Stimulated activated CD4-positive, alpha-beta T cell treated with anti-CD3 and anti-CD28 coated beads, Interleukin-12 subunit alpha, Interleukin-12 subunit beta, amount 100 ng/mL, for 48 hours (primary cell): ENCODE measurements at regions not wholly inside any gene's neighbourhood (a gene's known extent, or its start where the extent isn't known, plus 50 kb on each side); places are given as distances from the start of the nearest gene placed in this dataset.

Experiments
- DNase-seq, 3 donors: peaks; one replicate each; pipeline ENCODE4 v3.0.0-alpha.2; 2020; ENCODE audit warnings: low read depth in 2 of 3, low spot score in 1 of 3

DNA sequence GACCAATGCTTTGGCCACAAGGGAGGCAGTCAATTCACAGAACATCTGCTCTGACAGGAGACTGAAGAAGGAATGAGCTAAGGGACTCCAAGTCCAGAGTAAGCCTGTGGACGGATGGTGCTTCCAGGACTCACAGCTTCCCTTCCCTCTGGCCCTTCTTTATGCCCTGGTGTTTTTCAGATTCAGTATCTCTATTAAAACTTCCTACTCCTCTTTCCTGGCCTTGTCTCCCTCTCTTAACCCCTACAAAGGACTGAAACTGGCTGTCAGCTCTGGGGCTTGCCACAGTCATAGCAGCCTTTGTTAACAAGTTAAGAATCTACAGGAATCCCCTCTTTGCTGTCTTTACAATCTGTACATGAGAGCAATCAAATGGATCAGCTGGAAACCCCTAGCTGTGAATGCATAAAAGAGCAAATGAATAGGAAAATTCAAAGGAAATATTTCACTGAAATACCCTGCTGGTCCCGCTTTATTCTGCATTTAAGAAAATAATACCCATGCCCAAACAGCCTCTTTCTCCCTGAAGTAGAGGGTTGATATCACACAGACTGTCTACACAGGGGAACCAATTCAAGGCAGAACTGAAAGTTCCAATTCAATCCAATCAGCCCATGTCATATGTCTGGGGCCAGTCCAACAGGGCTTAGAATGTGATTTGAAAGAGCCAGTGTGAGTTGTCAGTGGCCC, 192.3 kb downstream of the MZT1 start:
- DNase-seq: no peak

DNA sequence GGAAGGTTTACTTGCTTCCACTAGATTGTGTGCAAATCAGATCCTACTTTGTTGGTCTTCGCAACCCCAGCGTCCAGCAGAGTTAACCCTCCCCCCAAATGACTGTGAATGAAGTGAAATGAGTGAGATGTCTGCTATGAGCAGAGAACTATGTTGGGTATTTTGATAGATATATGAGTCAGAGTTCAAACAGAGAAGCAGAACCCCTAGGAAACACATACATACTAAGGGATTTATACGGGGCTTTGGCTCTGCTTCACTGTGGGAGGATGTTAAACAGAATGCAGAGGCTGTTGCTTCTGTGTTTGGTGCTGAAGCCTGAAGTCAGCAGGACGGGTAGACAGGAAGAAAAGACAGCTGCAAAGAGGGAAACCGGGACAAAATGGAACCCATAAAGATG, 197.0 kb downstream of the MZT1 start:
- DNase-seq: no peak

DNA sequence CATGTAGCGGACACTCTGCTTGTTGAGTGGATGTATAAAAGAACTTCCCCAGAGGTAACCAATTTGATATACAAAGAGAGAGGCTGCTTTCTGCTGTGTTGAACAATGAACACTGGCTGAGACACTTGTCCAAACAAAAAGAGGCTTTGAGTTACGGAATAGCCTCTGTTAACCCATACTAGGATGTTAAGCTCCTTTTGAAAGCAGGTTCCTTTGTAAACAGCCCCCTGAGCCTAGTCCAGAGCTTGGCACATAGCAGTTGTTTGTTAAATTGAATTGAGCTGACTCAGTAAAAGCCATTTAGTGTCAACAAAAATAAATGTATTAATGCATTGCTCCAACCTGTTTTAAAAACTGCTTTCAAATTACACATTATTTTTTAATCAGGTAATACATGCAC, 200.1 kb downstream of the MZT1 start:
- no peak for DNase-seq

DNA sequence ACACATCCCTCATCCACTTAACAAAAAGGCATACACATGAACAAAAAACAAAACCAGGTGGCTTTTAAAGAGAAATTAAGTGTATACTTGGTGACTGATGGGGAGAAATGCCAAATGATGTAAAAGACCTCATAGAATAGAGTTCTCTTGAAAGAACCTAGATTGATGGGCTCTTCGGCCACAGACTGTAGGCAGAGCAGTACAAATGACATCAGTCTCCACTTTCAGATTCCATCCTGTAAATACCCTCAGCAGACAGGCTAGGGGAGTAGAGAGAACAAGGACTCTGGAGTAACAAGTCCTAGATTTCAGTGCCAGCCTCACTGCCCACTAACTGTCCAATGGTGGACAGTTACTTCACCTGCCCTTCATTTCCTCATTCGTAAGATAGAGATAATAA, 203.8 kb downstream of the MZT1 start:
- DNase-seq: no peak

DNA sequence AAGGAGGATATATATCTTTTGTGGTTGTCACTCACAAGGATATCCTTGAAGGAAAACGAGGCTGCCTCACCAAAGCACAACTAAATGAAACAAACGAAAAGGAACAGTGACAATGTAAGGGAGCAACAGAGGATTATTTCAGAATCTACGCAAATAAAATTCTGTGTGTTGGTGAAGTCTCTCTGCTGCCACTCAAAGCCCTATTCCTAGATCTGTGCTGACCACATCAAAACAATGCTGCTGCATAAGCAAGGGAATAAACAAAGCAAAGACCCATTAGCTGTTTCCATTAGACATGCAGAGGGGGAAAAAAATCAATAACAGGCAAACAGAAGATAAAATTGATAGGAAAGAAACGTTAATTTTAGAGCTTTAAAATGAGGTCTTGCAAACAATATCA, 204.4 kb downstream of the MZT1 start:
- no peak for DNase-seq

DNA sequence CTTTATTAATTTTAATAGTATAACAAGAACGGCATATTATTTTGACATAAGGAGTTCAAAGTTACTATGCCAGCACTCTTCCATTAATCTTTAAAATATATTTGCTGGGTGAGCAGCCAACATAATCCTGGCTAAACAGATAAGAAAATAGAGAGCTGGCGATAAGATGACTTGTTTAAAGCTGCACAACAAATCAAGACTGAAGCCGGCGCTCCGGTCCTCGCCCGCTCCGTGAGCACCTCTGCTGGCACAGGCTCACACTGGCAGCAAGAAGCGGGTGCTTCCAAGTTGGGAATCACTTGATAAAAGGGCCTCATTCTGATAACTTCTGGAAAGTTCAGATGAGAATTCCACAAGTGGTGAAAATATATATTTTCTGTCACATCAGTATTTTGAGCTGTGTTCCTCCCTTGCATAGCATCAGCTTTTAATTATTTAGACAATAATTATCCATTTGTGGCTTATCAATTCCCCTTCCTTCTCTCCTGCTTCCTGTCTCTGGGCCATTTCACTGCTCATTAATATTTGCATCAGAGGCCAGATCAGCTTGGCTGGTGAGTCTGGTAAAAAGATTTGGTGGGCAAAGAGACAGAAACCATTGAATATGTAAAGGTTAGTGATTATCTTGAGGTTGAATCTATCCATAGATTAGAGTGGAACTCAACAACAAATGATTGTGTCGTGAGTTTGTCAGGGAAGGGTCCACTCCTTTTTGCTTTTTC, 205.3 kb downstream of the MZT1 start:
- no peak for DNase-seq

DNA sequence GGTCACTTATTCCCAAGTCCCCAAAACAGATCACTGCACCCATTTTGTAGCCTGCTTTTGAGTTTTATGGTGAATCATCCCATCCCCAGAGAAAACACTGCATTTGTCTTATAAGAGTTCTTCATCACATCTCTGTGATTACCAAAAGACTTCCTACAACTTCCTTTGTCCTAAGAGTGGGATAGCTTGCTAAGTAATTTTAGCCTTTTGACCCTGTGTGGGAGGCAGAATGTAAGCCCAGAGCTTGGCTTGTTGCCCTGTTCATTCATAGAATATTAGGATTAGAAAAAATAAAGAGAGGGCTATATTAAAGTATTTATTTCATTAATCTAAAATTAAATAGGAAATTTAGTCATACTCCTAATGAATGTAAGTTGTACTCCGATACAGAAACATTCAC, 213.3 kb downstream of the MZT1 start:
- DNase-seq: no peak

DNA sequence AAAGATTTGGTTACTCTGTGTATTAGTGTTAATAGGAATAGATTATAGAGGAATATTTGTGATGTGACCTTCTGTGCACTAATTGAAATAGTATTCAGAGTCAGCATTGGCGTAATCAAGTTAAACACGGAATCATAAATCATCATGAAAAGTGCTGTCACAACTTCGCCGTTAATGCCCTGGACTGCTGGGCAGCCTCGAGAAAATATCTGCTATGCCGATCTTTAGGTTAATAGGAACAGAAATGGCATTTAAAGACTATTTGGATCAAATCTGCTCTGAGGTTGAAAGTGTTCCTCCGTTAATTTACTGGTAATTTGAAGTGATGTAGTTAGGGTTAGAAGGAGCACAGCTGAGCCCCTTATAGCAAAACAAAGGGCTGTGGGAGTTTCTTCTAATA, 219.0 kb downstream of the MZT1 start:
- no peak for DNase-seq

DNA sequence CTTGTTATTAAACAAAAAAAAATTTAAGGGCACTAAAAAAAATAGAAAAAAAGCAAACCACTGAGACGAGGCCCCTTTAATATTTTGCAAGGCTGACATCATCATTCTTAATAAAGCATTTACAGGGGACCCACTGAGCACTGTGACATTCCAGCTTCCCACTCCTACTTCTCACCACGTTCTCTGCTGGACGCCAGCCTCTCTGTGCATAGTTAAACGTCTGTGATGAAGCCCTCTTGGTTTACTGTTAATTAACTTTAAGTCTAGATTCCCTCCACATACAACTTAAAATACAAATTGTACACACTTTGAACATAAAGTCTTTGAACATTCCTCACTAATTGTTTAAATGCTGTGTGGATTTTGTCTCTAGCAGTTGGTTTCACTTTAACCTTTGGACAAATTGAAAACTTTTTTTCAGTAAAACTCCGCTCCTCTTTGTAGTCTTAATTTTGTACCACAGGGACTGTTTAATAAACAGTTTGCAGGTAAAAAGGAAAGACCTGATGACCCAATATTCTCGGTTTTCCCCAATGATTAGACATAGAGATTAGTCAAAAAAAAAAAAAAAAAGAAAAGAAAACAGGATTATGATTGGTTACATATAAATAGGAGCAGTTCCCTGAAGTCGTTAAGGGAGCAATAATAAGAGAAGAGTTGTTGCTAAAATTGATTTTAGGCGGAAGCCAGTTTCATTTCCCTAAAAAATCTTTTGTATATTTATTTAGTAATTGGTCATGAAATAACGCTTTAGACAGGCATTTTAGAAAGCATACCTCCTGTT, 219.8 kb downstream of the MZT1 start:
- no peak for DNase-seq

DNA sequence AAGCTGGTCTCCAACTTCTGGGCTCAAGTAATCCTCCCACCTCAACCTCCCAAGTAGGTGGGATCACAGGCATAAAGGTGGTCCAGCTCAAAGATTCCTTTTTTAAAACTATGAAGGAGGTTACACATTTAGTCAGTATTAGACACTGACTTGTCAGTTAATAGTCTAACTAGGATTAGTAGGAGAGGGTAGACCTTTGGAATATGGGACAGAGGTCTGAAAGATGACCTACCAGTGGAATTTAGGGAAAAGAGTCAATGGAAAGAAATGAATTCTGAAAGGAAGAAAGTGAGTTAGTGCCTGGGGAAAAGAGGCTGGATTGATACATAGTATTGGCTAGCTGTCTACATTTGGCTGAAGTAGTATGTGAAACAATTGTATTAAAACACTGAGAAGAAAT, 220.7 kb downstream of the MZT1 start:
- DNase-seq: no peak

DNA sequence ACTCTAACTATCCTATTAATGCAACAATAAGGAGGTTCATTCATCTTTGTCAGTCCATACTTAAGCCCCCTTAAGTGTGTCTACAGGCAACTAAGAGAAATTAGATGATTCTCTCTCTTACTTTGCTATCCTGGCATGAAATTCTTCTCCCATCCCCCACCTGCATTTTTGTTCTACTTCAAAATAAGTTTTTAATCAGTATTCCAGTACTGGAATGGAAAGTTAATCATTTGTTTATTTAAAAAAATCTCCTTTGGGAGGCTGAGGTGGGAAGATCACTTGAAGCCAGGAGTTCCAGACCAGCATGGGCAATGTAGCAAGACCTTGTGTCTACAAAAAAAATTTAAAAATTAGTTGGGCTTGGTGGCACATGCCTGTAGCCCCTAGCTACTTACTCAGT, 222.1 kb downstream of the MZT1 start:
- no peak for DNase-seq

DNA sequence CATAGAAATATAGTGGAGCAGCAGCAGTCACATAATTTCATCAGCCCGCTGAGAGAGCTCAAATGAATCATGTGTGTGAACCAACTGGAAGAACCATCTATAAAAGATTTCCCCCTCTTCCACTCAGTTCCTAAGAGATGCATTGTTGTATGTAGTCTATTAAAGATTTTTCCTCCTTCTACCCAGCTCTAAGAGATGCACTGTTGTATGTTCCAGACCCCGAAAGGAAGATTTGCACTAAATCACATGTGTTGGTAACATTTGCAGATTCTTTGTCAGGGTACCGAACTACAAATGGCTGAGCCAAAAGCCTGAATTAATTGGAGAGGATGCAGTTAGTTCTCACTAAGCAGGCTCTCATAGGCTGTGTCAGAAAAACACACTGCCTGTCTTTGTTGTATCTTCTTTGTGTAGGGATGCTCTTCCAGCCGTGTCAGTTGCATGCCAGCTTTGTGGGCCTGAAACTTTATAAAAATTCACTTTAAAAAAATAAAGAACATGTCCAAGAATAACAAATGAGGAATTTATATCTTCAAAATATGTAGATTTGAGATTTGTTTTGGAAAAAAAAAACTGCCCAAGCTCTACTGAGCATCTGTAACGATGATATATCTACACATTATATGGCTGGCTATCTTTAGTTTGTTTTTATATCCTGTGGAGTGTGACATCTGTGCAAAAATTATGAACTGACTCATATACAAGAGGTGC, 223.1 kb downstream of the MZT1 start:
- DNase-seq: no peak

DNA sequence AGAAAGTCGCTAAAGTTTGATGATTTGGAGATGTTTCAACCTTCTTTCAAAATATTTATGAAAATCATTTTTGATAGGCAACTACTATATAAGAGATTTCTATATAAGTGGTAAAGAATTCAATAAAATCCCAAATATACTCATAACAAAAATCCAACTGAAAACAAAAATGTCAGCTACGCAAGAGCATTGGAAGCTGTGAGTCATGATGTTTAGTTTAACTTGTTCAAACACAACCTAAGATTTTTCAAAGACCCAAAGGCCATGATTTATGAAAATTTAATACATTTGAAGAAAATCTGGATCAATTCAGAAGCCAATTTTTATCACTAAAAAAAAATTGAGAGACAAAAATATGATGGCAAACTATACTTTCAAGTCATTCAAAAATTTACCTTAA, 226.6 kb downstream of the MZT1 start:
- no peak for DNase-seq

DNA sequence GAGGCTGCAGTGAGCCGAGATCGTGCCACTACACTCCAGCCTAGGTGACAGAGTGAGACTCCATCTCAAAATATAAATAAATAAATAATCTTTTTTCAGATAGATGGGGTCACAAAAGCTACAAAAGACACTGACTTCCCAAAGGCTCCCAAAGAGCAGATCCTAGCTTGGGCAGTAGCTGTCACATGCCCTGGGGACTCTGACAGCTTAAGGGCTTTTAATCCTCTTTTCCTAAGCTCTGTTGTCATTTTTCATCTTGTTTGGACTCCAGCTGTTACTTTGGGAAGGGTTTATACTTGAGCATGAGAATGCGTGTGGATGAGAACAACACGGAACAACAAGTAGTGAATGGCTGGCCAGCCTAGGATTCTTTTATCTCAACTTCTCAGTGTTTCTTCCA, 231.7 kb downstream of the MZT1 start:
- no peak for DNase-seq

DNA sequence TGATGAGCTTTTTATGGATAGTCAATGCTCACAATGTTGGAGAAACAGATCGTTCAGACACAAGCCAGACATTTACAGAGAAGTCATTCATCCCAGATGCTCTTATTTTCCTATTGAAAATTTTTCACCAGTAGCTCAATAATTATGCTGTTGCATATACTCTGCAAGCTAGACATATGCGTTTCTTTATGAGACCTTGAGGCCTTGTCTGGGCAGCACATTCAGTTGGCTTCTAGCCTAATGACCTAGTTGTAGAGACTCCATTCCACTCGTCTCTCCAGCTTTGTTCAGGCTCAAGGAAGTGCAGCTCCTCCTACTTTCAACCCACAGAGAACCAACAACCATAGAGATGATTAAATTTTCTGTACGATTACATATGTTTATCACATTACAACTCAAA, 237.7 kb downstream of the MZT1 start:
- DNase-seq: no peak

DNA sequence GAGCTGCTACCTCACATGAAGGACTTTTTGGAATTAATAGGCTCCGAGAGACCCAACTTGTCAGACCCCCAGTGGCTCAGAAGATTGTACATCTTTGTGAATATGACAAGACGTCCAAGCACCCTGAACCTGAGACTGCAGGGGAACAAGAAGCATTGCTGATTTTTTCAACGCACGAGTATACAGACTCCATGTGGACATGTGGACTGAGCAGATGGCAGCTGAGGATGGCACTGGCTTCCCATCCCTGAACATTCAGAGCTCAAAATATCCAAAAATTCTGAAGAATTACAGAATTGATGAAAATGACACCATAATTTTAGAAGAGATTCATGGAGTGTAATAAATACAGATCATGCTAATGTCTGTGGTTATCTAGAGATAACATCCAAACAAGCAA, 254.1 kb downstream of the MZT1 start:
- DNase-seq: no peak

DNA sequence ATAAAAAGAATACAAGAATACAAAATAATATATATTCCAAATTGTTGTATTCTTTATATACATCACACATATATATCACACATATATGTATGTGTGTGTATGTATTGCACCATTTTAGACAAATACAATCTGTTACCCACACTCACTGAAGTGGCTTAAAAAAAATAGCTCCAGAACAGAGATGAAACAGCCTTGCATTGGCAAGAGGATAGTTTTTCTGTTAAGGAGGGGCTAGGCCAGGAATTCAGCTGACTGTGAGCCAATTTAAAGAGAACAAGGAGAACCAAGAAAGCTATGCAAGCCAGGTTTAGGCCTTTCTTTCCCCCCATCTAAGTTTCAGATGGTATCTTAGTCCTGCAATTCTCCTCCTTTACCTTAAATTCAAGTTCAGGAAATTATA, 257.5 kb downstream of the MZT1 start:
- no peak for DNase-seq

DNA sequence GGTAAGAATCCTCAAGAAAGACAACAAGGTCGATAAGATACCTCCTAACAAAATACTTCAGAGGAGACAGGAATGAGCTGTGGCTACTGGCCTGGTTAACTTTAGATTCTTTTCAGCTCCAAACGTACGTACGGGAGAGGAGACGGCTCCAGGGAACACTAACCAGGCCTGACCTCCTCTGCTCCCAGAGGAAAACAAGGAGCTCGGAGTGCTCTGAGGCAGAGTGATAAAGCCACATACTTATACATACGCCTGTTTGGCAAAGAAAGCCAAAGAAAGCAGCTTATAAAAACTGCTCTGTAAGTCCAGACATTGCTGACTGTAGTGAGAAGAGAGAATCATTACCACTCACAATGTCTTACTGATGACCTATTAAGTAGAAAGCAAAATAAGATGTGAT, 263.9 kb downstream of the MZT1 start:
- no peak for DNase-seq

DNA sequence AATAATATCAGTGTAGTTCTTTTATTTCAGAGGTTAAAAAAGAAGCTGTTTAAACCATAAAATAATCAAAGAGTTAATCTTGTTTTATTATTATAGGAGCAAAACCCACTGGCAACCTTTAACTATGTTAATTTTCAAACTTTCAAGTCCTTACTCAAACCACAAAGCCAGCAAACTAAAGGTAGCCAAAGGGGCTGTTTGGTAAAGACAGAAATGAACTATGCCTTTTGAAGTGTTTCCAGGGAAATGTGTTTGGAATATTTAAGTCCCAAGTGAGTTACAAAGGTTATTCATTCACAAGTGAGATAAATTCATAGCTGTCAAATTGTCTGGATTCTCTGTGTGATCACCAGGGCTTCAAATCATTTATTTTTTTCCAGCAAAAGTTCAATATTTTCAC, 264.7 kb downstream of the MZT1 start:
- no peak for DNase-seq

DNA sequence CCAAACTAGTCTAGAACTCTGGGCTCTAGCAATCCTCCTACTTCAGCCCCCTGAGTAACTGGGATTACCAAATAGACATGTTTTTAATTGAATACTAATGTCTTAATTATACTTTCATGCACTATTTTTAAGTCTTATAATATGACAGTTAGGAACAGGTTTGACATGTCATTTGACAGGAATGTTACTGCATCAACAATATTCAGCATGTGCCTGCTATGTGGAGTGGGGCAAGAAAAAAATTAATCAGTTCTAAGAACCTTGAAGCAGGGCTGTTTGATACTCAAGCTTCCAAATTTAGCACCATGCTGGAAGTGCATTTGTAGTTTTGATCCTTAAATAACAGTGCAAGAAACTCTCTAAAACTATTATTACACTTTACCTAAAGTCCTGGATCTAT, 265.3 kb downstream of the MZT1 start:
- DNase-seq: no peak

DNA sequence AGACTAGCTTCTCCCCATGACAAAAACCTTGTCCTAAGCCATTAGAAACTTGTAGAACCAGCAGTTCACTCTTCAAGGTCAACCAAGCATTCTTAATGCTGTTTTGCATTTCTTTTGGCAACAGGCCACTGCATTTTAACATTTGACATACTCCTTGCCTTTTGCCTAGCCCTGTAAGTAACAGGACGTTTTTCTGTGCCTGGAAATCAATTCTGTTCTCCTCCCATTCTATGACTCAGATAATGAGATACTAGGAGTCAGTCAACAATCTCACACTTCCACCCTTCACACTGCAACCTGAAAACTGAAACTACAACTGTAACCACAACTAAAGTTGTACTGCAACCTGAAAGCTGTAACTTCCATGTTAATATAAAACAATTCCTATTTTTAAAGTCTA, 268.7 kb downstream of the MZT1 start:
- DNase-seq: no peak

DNA sequence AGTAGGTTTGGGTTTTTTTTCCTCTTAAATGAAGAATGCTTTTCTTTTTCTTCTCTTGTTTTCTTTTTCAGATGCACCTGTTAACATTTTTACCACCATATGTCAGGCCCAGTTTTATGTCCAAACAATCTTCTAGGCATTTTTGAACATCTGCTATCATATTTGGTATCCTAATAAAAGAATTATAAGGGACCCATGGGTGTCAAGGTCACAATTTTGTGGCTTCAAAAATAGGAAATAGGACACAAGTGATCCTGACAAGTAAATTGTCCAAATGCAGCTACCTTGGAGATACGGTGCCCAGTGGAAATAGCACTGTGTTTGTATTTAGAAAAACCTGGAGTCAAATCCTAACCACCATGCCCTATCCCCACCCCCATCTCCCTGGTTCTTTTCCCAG, 270.3 kb downstream of the MZT1 start:
- no peak for DNase-seq
